HG03558 (cell line): ENCODE measurements at regions not wholly inside any gene's neighbourhood (a gene's known extent, or its start where the extent isn't known, plus 50 kb on each side); places are given as distances from the start of the nearest gene placed in this dataset.
"Not testable (repeated sequence)": the region's sequence is repeated elsewhere in the genome, so short reads cannot be mapped to it uniquely, and the experiment has no call there.

Source experiments
- ATAC-seq: cut with Tn5 transposase; IDR thresholded peaks from one replicate; pipeline ENCODE4 v1.9.1; 2021; ENCODE audit warnings: moderate number of reproducible peaks; ENCODE audit not compliant: unreplicated experiment; ENCODE audit errors: extremely low read depth

DNA sequence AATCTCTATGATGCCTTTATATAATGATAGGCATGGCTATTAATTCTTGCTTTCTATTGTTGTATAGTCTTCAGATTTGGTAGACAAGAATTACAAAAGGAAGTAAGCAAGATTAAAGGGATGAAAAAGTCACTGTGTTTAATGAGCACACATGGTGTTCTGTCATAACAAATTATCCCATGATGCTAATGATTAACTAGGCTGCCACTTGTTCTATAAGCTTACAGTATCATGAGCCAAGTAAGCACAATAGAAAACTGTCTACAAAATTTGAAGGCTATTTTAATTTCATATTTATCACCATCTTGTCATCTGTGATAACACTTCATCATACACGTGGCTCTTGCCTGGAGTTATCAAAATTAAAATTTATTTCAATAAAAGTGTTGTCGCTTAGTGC is 466.7 kb downstream of the GASK1B start:
- ATAC-seq = no peak

DNA sequence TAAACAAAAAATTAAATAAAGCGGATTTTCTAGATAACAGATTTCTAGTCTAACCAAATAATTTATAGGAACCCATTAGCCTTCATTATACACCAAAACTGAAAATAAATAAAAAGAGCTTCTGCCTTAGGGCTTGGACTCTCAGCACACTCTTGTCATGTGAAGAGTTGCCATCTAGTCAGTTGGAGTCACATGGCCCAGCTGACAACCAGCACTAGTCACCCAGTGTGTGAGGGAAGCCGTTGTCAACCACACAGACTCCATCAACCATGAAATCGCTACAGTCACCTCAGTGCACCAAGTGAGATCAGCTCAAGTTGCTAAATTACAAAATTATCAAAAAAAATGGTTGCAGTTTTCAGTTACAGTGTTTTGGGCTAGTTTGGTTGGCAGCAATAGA is 470.0 kb downstream of the GASK1B start:
- ATAC-seq = no peak

- ATAC-seq = no peak
Observed at GRCh38 chr4:157701695-157701994, 471.2 kb downstream of the GASK1B start.

DNA sequence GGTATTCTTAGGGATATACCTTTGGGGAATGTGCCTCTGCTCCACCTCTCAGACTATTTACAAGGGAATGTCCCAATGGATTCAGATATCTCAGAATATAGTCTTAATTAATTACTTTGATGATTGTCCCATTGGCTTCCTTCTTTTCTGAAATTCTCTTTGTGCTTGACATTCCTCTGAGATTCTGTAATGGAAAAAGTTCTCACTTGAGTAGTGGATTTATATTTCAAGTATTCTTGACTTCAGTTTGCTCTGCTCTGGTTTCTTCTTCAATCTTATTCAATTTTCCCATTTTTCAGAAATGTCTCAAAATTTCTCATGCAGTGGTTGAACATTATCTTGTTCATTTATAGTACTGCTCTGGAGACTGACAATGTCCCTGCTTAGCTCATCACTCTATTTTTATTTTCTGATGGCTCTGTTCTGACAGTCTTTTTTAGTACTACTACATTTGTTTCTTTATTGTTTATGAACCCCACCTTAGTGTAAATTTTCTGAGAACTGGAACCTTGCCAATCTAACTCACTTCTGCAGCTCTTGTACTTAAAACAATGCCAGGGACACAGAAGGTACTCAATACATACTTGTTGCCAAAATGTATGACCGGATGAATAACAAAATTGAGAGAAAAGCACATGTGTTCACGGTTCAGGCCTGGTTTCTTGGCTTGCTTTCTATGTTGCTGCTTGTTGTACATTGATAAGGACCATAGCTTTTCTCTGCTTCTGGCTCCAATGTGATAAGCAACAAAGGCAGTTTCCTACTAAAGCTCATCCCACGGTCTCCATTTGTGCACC is 471.7 kb downstream of the GASK1B start:
- ATAC-seq = no peak

DNA sequence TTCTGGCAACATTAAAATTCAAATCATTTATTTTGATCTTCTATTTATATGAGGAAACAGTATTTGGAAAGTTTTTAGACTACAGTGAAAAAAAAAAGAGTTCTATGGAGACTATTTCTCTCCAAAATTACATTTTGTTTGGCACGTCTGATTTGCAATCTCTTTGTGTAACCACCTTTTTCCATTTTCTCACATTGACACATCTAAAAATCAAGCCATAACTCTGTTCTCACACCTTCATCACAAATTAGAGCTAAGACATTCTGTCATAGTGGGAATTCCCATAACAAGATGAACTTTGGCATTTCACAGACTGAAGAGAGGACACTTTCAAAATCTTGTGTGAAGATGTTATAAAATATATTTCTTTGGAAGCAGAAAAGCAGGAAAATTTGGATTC is 468.9 kb downstream of the GRIA2 start:
- no peak for ATAC-seq

- ATAC-seq = no peak
Observed at GRCh38 chr4:157687971-157688370, 467.4 kb downstream of the GRIA2 start.

DNA sequence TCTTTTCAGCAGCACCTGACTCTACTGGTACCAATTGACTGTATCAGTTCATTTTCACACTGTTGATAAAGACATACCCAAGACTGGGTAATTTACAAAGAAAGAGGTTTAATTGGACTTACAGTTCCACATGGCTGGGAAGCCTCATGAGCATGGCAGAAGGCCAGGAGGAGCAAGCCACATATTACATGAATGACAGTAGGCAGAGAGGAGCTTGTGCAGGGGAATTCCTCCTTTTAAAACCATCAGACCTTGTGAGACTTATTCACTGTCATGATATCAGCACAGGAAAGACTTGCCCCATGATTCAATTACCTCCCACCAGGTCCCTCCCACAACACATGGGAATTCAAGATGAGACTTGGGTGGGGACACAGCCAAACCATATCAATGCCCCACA is 458.8 kb downstream of the GRIA2 start:
- not testable (repeated sequence) for ATAC-seq

DNA sequence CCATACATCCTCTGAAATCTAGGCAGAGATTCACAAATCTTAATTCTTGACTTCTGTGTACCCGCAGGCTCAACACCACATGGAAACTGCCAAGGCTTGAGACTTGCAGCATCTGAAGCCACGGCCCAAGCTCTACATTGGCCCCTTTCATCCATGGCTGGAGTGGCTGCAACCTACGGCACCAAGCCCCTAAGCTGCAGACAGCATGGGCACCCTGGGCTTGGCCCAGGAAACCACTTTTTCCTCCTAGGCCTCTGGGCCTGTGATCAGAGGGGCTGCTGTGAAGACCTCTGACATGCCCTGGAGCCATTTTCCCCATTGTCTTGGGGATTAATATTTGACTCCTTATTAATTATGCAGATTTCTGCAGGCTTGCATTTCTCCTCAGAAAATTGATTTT is 457.9 kb downstream of the GRIA2 start:
- no peak for ATAC-seq

GRCh38 chr4:157674699-157675098 is 454.2 kb downstream of the GRIA2 start:
- ATAC-seq = no peak

GRCh38 chr4:157667836-157668235 is 447.3 kb downstream of the GRIA2 start:
- no peak for ATAC-seq

- no peak for ATAC-seq
Observed at GRCh38 chr4:157664726-157665125, 444.2 kb downstream of the GRIA2 start.

DNA sequence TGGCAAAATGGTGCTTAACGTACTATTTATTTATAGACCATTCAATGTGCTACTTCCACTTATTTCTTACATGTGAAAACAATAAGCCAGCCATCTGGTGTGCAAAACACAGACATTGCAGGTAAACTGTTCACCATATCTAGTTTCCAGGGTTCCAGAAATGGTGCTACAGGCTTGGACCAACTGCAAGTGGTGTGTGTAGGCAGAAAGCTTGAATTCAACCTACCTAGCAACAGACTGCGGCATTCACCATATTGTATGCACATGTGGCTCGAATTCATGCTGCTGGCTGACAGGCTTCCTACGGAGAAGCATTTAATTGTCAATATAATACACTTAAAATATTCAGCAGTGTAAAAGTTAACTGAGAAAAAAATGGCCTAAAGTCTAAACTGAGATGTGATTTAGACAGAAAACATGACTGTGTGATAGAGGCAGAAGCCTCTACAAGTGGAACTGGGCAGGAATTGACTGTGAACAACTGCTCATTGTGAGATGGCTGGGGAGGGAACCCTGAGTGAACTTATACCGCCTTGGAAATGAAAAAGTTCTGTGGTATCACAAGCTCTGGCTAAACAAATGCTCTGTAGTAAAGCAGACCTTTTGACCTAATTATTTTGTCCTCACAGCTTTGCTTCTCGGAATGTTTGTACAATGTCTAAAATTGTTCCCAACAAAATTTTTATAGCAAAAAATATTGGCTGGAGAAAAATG is 434.7 kb downstream of the GRIA2 start:
- ATAC-seq = no peak

GRCh38 chr4:157643257-157643656 is 422.7 kb downstream of the GRIA2 start:
- ATAC-seq = no peak

DNA sequence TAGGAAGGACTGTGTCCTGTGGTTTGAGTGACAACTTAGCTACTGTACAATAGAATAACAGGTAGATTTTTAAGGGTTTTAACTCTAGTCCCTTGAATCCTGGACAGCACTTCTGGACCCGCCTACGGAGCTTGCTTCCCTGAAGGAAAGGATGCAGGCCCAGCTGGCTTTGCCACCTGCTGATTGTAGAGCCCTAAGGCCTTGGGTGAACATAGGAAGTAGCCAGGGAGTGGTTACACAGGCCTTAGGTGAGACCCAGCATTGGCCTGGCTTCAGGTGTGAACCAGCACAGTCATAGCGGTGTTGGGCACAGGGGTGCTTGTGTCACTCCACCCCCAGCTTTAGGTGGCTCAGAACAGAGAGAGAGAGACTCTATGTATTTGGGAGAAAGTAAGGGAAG is 413.5 kb downstream of the GRIA2 start:
- no peak for ATAC-seq

DNA sequence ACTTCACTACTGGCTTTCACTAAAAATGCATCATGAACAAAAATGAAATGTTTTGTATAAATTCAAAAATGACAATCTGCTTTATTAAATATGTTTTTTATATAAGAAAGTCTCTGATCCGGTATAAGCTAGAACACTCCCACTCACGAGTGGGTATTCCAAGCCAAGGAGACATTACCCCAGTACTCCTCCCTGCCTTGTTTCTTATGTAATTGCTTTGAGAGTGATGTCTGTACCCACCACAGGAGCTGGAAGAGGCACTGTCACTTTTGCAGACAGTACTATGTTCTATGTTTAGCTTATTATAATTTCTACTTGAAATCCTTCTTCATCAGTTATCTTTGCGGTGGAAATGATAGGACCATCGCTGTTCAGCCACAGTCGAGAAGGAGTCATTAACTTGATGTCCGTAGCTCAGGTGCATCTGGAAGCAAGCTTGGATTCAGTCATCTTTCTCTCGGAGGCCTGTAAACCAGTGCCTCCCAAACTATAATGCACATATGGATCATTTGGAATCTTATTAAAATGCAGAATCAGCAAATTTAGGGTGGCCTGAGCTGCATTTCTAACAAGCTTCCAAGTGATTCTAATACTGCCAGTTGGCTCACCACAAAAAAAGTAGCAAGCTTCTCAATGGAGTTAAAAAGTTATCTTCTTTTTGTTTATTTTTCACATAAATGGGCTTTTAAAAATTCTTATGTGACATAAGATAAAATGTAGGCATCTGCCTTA is 396.4 kb downstream of the GRIA2 start:
- ATAC-seq = no peak

DNA sequence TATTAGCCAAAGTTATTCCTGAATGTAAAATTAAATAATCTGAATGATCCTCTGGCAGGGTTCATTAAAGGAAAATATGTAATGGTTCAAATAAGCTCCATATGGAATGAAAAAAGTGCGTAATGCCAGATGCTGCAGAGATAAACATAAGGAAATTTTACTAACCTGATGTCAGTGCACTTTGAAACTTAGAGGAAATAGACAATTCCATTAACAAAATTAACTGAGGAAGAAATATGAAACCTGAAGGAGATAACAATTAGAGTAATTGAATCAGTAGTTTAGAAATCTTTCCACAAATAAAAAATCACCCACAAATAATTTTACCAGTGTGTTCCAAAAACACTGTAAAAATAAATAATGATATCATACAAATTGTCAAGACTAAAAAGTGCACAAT is 387.5 kb downstream of the GRIA2 start:
- ATAC-seq = no peak

DNA sequence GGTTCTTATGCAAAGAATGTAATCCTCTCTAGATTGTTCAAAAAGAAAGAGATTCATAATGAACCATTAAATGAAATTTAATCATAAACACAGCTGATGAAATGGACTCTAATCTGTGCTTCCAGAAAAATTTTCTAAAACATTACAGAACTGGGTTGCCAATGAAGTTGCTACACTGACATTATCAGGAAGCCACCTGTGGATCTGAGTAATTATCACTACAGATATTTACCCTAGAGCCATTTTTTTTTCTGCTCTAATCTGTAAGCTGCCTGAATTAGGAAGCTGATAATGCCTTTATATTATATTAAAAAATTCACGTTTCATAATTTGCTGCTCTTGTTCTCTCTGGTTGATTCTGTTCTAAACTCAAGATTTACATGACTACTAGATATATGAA is 380.1 kb downstream of the GRIA2 start:
- no peak for ATAC-seq

DNA sequence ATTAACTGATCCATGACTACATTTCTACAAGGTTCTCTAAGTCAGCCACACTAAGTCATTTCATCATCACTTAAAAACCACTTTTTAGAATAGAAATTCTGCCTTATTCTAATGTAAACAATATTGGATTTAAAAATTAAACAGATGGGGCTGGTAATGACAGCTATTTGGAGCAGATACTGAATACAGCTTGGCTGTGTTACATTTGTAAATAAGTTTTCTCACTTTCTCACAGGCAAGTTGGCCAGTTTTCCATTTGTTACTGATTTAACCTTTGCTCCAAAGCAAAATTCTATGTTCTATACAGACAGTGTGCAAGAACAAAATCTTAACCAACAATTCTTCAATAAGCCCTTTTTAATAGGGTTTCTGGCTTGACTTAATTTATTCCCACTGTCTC is 370.7 kb downstream of the GRIA2 start:
- no peak for ATAC-seq

GRCh38 chr4:157590679-157591078 is 370.2 kb downstream of the GRIA2 start:
- no peak for ATAC-seq

- no peak for ATAC-seq
Observed at GRCh38 chr4:157587681-157588423, 367.3 kb downstream of the GRIA2 start.

DNA sequence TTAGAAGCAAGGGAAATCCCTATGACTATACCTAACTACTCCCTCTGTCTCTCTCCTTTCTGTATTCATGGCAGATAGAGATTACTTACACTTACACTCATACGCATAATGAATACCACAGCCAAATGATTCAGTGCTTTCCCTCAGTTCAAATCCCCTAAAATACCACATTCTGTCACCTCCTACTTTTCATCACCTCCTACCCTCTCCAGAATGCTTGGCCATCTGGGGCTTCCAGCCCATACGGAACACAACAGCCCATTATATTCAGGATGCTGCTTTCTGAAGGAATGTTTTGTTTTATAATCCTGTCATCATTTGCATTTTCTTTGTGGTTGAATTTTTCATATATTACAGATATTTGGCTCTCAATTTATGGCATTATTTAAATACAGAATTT is 361.6 kb downstream of the GRIA2 start:
- ATAC-seq = no peak
